Activated naive CD4-positive, alpha-beta T cell treated with anti-CD3 and anti-CD28 coated beads, Interleukin-2, amount 50 U/mL, for 24 hours (primary cell): ENCODE measurements at regions not wholly inside any gene's neighbourhood (a gene's known extent, or its start where the extent isn't known, plus 50 kb on each side); places are given as distances from the start of the nearest gene placed in this dataset.

Experiments
- H3K27ac Mint-ChIP-seq: one replicate; pipeline ENCODE4 v1.8.0; 2021; ENCODE audit warnings: mild to moderate bottlenecking, mixed read lengths
- H3K27me3 Mint-ChIP-seq: one replicate; pipeline ENCODE4 v1.8.0; 2021; ENCODE audit warnings: mixed read lengths
- H3K36me3 Mint-ChIP-seq: one replicate; pipeline ENCODE4 v1.8.0; 2021; ENCODE audit warnings: mixed read lengths
- H3K4me1 Mint-ChIP-seq: one replicate; pipeline ENCODE4 v1.8.0; 2021; ENCODE audit warnings: mixed read lengths
- H3K4me3 Mint-ChIP-seq: one replicate; pipeline ENCODE4 v1.8.0; 2021; ENCODE audit warnings: mild to moderate bottlenecking, mixed read lengths
- H3K9me3 Mint-ChIP-seq: one replicate; pipeline ENCODE4 v1.8.0; 2021; ENCODE audit warnings: mixed read lengths

GRCh38 chr4:44019721-44020120, 428.9 kb downstream of the KCTD8 start:
- Mint-ChIP-seq H3K4me1 (no peaks in the 10 kb centered on the region), H3K27ac (no peak overlapping the region), H3K27me3 (no peaks in the 10 kb centered on the region), H3K9me3 (no peaks in the 10 kb centered on the region), H3K4me3 (no peak overlapping the region), H3K36me3 (no peaks in the 10 kb centered on the region)

GRCh38 chr4:44025376-44026020, 423.1 kb downstream of the KCTD8 start:
- Mint-ChIP-seq H3K27ac (no peak overlapping the region), H3K36me3 (no peaks in the 10 kb centered on the region), H3K27me3 (no peaks in the 10 kb centered on the region), H3K9me3 (no peaks in the 10 kb centered on the region), H3K4me1 (no peaks in the 10 kb centered on the region), H3K4me3 (no peak overlapping the region)

- no peak overlapping the region for H3K4me3 Mint-ChIP-seq
- H3K27me3 Mint-ChIP-seq, result no peaks in the 10 kb centered on the region
- H3K27ac Mint-ChIP-seq, result no peak overlapping the region
- no peaks in the 10 kb centered on the region for H3K4me1 Mint-ChIP-seq
- H3K36me3 Mint-ChIP-seq, result no peaks in the 10 kb centered on the region
- peaks cover 5% of the 10 kb centered on the region for H3K9me3 Mint-ChIP-seq
Observed at GRCh38 chr4:44038811-44039210, 409.8 kb downstream of the KCTD8 start.

- no peaks in the 10 kb centered on the region for H3K27me3 Mint-ChIP-seq
- no peak overlapping the region for H3K27ac Mint-ChIP-seq
- no peaks in the 10 kb centered on the region for H3K36me3 Mint-ChIP-seq
- no peak overlapping the region for H3K4me3 Mint-ChIP-seq
- H3K4me1 Mint-ChIP-seq, result no peaks in the 10 kb centered on the region
- H3K9me3 Mint-ChIP-seq, result peaks cover 10% of the 10 kb centered on the region
Observed at GRCh38 chr4:44046491-44046890, 402.1 kb downstream of the KCTD8 start.

GRCh38 chr4:44056721-44057151, 391.9 kb downstream of the KCTD8 start:
- H3K4me1 Mint-ChIP-seq, result no peaks in the 10 kb centered on the region
- H3K9me3 Mint-ChIP-seq, result peaks cover 6% of the 10 kb centered on the region
- no peaks in the 10 kb centered on the region for H3K27me3 Mint-ChIP-seq
- no peaks in the 10 kb centered on the region for H3K36me3 Mint-ChIP-seq
- no peak overlapping the region for H3K27ac Mint-ChIP-seq
- no peak overlapping the region for H3K4me3 Mint-ChIP-seq

- Mint-ChIP-seq H3K4me1 (no peaks in the 10 kb centered on the region), H3K4me3 (no peak overlapping the region), H3K27ac (no peak overlapping the region), H3K36me3 (no peaks in the 10 kb centered on the region), H3K27me3 (no peaks in the 10 kb centered on the region), H3K9me3 (peaks cover 5% of the 10 kb centered on the region)
Observed at GRCh38 chr4:44070843-44071242, 377.8 kb downstream of the KCTD8 start.

GRCh38 chr4:44071959-44072955, 376.4 kb downstream of the KCTD8 start:
- Mint-ChIP-seq H3K27ac (no peak overlapping the region), H3K4me1 (no peaks in the 10 kb centered on the region), H3K36me3 (no peaks in the 10 kb centered on the region), H3K9me3 (peaks cover 5% of the 10 kb centered on the region), H3K4me3 (no peak overlapping the region), H3K27me3 (no peaks in the 10 kb centered on the region)

GRCh38 chr4:44086753-44087152, 361.9 kb downstream of the KCTD8 start:
- no peaks in the 10 kb centered on the region for H3K4me1 Mint-ChIP-seq

GRCh38 chr4:44093390-44093789, 355.2 kb downstream of the KCTD8 start:
- H3K9me3 Mint-ChIP-seq, result peaks cover 9% of the 10 kb centered on the region
- no peaks in the 10 kb centered on the region for H3K27me3 Mint-ChIP-seq
- no peaks in the 10 kb centered on the region for H3K4me1 Mint-ChIP-seq
- H3K27ac Mint-ChIP-seq, result no peak overlapping the region
- H3K36me3 Mint-ChIP-seq, result no peaks in the 10 kb centered on the region
- H3K4me3 Mint-ChIP-seq, result no peak overlapping the region

More at GRCh38 chr4:44086753-44087152, 361.9 kb downstream of the KCTD8 start:
- Mint-ChIP-seq H3K27ac (no peak overlapping the region), H3K9me3 (peaks cover 14% of the 10 kb centered on the region), H3K4me3 (no peak overlapping the region), H3K36me3 (no peaks in the 10 kb centered on the region), H3K27me3 (no peaks in the 10 kb centered on the region)

GRCh38 chr4:44098973-44099372, 349.6 kb downstream of the KCTD8 start:
- Mint-ChIP-seq H3K4me3 (no peak overlapping the region), H3K36me3 (no peaks in the 10 kb centered on the region), H3K27me3 (no peaks in the 10 kb centered on the region), H3K9me3 (peaks cover 9% of the 10 kb centered on the region), H3K27ac (no peak overlapping the region), H3K4me1 (no peaks in the 10 kb centered on the region)

GRCh38 chr4:44100456-44100855, 348.2 kb downstream of the KCTD8 start:
- Mint-ChIP-seq H3K9me3 (peaks cover 9% of the 10 kb centered on the region), H3K4me3 (no peak overlapping the region), H3K27me3 (no peaks in the 10 kb centered on the region), H3K4me1 (no peaks in the 10 kb centered on the region), H3K27ac (no peak overlapping the region), H3K36me3 (no peaks in the 10 kb centered on the region)

GRCh38 chr4:44118971-44119680, 329.5 kb downstream of the KCTD8 start:
- Mint-ChIP-seq H3K27ac (no peak overlapping the region), H3K4me1 (no peaks in the 10 kb centered on the region), H3K36me3 (no peaks in the 10 kb centered on the region), H3K4me3 (no peak overlapping the region), H3K9me3 (no peaks in the 10 kb centered on the region), H3K27me3 (no peaks in the 10 kb centered on the region)

GRCh38 chr4:44120646-44121045, 328.0 kb downstream of the KCTD8 start:
- Mint-ChIP-seq H3K27me3 (no peaks in the 10 kb centered on the region), H3K27ac (no peak overlapping the region), H3K4me1 (no peaks in the 10 kb centered on the region), H3K36me3 (no peaks in the 10 kb centered on the region), H3K9me3 (no peaks in the 10 kb centered on the region), H3K4me3 (no peak overlapping the region)

- Mint-ChIP-seq H3K9me3 (no peaks in the 10 kb centered on the region), H3K4me1 (no peaks in the 10 kb centered on the region), H3K36me3 (no peaks in the 10 kb centered on the region), H3K4me3 (no peak overlapping the region), H3K27ac (no peak overlapping the region), H3K27me3 (no peaks in the 10 kb centered on the region)
Observed at GRCh38 chr4:44121210-44121609, 327.4 kb downstream of the KCTD8 start.
